ENCODE measurements at regions not wholly inside any gene's neighbourhood (a gene's known extent, or its start where the extent isn't known, plus 50 kb on each side); places are given as distances from the start of the nearest gene placed in this dataset.

DNA sequence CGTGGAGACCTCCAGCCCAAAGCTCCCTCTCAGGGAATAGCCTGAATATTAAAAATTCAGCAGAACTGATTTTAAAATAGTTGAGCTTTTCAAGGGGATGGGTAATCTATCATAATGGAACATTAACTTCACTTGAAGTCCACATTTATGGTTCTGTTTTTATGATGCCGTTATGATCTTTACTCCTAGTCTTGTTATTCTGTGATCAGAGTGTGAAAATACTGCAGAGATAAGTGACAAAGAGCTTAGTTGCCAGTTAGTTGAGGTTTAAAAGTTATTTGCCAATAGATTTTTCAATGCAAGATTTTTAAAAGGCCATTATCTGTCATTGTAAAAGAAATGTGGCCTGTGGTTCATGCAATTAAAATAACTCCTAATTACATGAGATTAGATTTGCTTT, 189.9 kb upstream of the RGMB start:
- TF ChIP-seq, protein P1, sequence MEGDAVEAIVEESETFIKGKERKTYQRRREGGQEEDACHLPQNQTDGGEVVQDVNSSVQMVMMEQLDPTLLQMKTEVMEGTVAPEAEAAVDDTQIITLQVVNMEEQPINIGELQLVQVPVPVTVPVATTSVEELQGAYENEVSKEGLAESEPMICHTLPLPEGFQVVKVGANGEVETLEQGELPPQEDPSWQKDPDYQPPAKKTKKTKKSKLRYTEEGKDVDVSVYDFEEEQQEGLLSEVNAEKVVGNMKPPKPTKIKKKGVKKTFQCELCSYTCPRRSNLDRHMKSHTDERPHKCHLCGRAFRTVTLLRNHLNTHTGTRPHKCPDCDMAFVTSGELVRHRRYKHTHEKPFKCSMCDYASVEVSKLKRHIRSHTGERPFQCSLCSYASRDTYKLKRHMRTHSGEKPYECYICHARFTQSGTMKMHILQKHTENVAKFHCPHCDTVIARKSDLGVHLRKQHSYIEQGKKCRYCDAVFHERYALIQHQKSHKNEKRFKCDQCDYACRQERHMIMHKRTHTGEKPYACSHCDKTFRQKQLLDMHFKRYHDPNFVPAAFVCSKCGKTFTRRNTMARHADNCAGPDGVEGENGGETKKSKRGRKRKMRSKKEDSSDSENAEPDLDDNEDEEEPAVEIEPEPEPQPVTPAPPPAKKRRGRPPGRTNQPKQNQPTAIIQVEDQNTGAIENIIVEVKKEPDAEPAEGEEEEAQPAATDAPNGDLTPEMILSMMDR (IDR thresholded peaks at IDR 0.05), result no peak
- TF ChIP-seq POLR2A (IDR thresholded peaks at IDR 0.05), result no peak
